ENCODE measurements at regions not wholly inside any gene's neighbourhood (a gene's known extent, or its start where the extent isn't known, plus 50 kb on each side); places are given as distances from the start of the nearest gene placed in this dataset.

DNA sequence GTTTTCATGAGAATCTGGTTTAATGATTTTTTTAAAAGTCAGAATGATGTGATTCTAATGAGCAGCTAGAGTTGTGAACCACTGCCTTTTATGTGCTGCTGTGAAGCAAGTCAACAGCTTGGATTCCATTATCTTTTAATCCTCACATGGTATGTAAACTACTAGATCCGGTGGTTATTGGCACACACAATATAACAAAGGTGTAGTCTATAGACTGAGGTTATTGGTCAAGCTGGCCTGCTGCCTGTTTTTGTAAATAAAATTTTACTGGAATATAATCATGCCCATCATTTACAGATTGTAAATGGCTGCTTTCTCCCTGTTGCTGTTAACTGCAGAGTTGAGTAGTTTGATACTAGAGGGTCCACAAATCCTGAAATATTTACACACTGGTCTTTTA lies 103.1 kb downstream of the OTOL1 start:
- TF ChIP-seq, protein P1, sequence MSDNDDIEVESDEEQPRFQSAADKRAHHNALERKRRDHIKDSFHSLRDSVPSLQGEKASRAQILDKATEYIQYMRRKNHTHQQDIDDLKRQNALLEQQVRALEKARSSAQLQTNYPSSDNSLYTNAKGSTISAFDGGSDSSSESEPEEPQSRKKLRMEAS (IDR thresholded peaks at IDR 0.05), result no peak
- TF ChIP-seq TEAD4 (IDR thresholded peaks at IDR 0.05) (no peak), YY1 (IDR thresholded peaks at IDR 0.05; ENCODE audit: low read depth) (no peak)
